CD14-positive monocyte (primary cell): ENCODE measurements at regions not wholly inside any gene's neighbourhood (a gene's known extent, or its start where the extent isn't known, plus 50 kb on each side); places are given as distances from the start of the nearest gene placed in this dataset.

ENCODE experiments used
- DNase-seq, 3 donors: peaks; one replicate each; pipeline ENCODE4 v3.0.0-alpha.2; 2011 to 2022
- H2AFZ ChIP-seq: 2 replicates; pipeline ENCODE4 v1.6.0; 2012; ENCODE audit warnings: mild to moderate bottlenecking, low read depth, low read length, inconsistent platforms; ENCODE audit not compliant: insufficient read depth, poor library complexity, severe bottlenecking
- H3K27ac ChIP-seq, 2 donors: 1 replicate in 1 of 2; 2 replicates in 1 of 2; pipeline ENCODE4 v1.5.1; 2012 to 2013; ENCODE audit warnings: low read length in 2 of 2, control low read depth in 1 of 2, inconsistent platforms in 1 of 2, low read depth in 1 of 2, mild to moderate bottlenecking in 1 of 2
- H3K27me3 ChIP-seq, 2 donors: one replicate each; pipeline versions ENCODE4 v1.6.0 to v1.6.1; 2011 to 2013; ENCODE audit warnings: low read length in 2 of 2; ENCODE audit not compliant: control insufficient read depth in 2 of 2, insufficient read depth in 2 of 2
- H3K36me3 ChIP-seq, 2 donors: replicated peaks in 1 of 2; 1 replicate in 1 of 2; 2 replicates in 1 of 2; pipeline versions ENCODE4 v1.5.1 to v1.6.1; 2012 to 2013; ENCODE audit warnings: low read length in 2 of 2, control low read depth in 1 of 2, inconsistent platforms in 1 of 2, mild to moderate bottlenecking in 1 of 2; ENCODE audit not compliant: insufficient read depth in 2 of 2, control insufficient read depth in 1 of 2
- H3K4me1 ChIP-seq, 2 donors: 1 replicate in 1 of 2; 2 replicates in 1 of 2; pipeline versions ENCODE4 v1.5.1 to v1.6.1; 2012 to 2013; ENCODE audit warnings: low read length in 2 of 2, control low read depth in 1 of 2, inconsistent platforms in 1 of 2, mild to moderate bottlenecking in 1 of 2, moderate library complexity in 1 of 2; ENCODE audit not compliant: insufficient read depth in 2 of 2, control insufficient read depth in 1 of 2
- H3K4me2 ChIP-seq: replicated peaks from 2 replicates; pipeline ENCODE3; 2012; ENCODE audit warnings: low read length, moderate library complexity, mild to moderate bottlenecking; ENCODE audit not compliant: poor library complexity, severe bottlenecking; ENCODE audit errors: extremely low read depth
- H3K4me3 ChIP-seq, 3 experiments: fragments of 200-600 bp in 1 of 3; sonication (generic) in 1 of 3; replicated peaks in 1 of 3; 1 replicate in 2 of 3; 2 replicates in 1 of 3; pipeline ENCODE4 v1.5.1; 2011 to 2013; ENCODE audit warnings: low read length in 3 of 3, mild to moderate bottlenecking in 3 of 3, control low read depth in 2 of 3, low read depth in 2 of 3, inconsistent platforms in 1 of 3, moderate library complexity in 1 of 3
- H3K79me2 ChIP-seq: 2 replicates; pipeline ENCODE4 v1.6.0; 2012; ENCODE audit warnings: mild to moderate bottlenecking, control low read depth, inconsistent platforms, low read length, moderate library complexity; ENCODE audit not compliant: insufficient read depth
- H3K9ac ChIP-seq: 2 replicates; pipeline ENCODE4 v1.6.0; 2017; ENCODE audit warnings: low read length, mild to moderate bottlenecking; ENCODE audit not compliant: insufficient read depth, poor library complexity, severe bottlenecking
- H3K9me3 ChIP-seq, 2 donors: replicated peaks in 1 of 2; 1 replicate in 1 of 2; 2 replicates in 1 of 2; pipeline versions ENCODE4 v1.5.1 to v1.6.1; 2012 to 2013; ENCODE audit warnings: low read length in 2 of 2, control low read depth in 1 of 2; ENCODE audit not compliant: control insufficient read depth in 1 of 2, insufficient read depth in 1 of 2
- H4K20me1 ChIP-seq: 2 replicates; pipeline ENCODE4 v1.6.0; 2012; ENCODE audit warnings: mild to moderate bottlenecking, low read length, control low read depth, moderate library complexity; ENCODE audit not compliant: insufficient read depth
- H3K27ac Mint-ChIP-seq, 7 donors: one replicate each; pipeline ENCODE4 v1.8.0; 2020; ENCODE audit warnings: mild to moderate bottlenecking in 7 of 7, mixed read lengths in 7 of 7, moderate library complexity in 6 of 7, inconsistent platforms in 2 of 7
- H3K27me3 Mint-ChIP-seq, 3 donors: one replicate each; pipeline ENCODE4 v1.8.0; 2021 to 2022; ENCODE audit warnings: low read depth in 3 of 3, mild to moderate bottlenecking in 3 of 3, mixed read lengths in 3 of 3, moderate library complexity in 3 of 3, inconsistent platforms in 1 of 3
- H3K36me3 Mint-ChIP-seq, 2 donors: one replicate each; pipeline ENCODE4 v1.8.0; 2020; ENCODE audit warnings: mixed read lengths in 2 of 2, inconsistent platforms in 1 of 2, mild to moderate bottlenecking in 1 of 2
- H3K4me1 Mint-ChIP-seq: one replicate; pipeline ENCODE4 v1.8.0; 2020; ENCODE audit warnings: mild to moderate bottlenecking, mixed read lengths
- H3K4me3 Mint-ChIP-seq, 2 donors: one replicate each; pipeline ENCODE4 v1.8.0; 2020; ENCODE audit warnings: mild to moderate bottlenecking in 2 of 2, mixed read lengths in 2 of 2, moderate library complexity in 1 of 2
- H3K9me3 Mint-ChIP-seq, 7 donors: one replicate each; pipeline ENCODE4 v1.8.0; 2020 to 2022; ENCODE audit warnings: mixed read lengths in 7 of 7, mild to moderate bottlenecking in 6 of 7, moderate library complexity in 6 of 7, inconsistent platforms in 2 of 7
- CTCF ChIP-seq: fragments of 200-600 bp; IDR thresholded peaks from one replicate; pipeline ENCODE4 v1.8.0; 2022; ENCODE audit warnings: antibody characterized with exemption, mild to moderate bottlenecking
- WGBS: methylation state at CpG from one replicate; pipeline ENCODE4 v1.1.5; 2013; ENCODE audit warnings: missing lambda C conversion rate; ENCODE audit not compliant: insufficient coverage; 5-methylcytosine and 5-hydroxymethylcytosine counted together
- intact Hi-C, 2 donors: fragments of 100-400 bp; cut with micrococcal nuclease; formaldehyde crosslinking; loops; one replicate each; pipeline versions ENCODE4 v1.15.0 to v1.15.1; 2023

- no peak overlapping the region for H2AFZ ChIP-seq
- no peaks in the 10 kb centered on the region for H3K79me2 ChIP-seq
- no peak overlapping the region for H3K4me3 ChIP-seq
- no peaks in the 10 kb centered on the region for H3K27me3 ChIP-seq
- peaks cover 0 to 13% of the 10 kb centered on the region in 2 donors for H3K9me3 ChIP-seq
- no peak for DNase-seq
- H3K36me3 ChIP-seq = no peaks in the 10 kb centered on the region
- H4K20me1 ChIP-seq = no peaks in the 10 kb centered on the region
- Mint-ChIP-seq H3K4me1 (no peaks in the 10 kb centered on the region), H3K27ac (no peak overlapping the region), H3K9me3 (peaks cover 0 to 10% (median 1%) of the 10 kb centered on the region in 7 donors), H3K27me3 (no peaks in the 10 kb centered on the region), H3K4me3 (no peak overlapping the region), H3K36me3 (no peaks in the 10 kb centered on the region)
- H3K9ac ChIP-seq = no peak overlapping the region
- TF ChIP-seq CTCF = no peak
- no peak overlapping the region for H3K27ac ChIP-seq
- no peaks in the 10 kb centered on the region for H3K4me1 ChIP-seq
- H3K4me2 ChIP-seq = no peak overlapping the region
- WGBS = no CpG with 5 or more reads among the region's 3 CpGs
- intact Hi-C loops = no loop called here
Observed at GRCh38 chrX:113033966-113034680, 193.5 kb upstream of the AMOT start.

GRCh38 chrX:113019958-113020357 is 179.3 kb upstream of the AMOT start:
- Mint-ChIP-seq H3K27me3 (peaks cover 0 to 2% (median 0%) of the 10 kb centered on the region in 3 donors), H3K9me3 (peaks cover 0 to 5% (median 0%) of the 10 kb centered on the region in 7 donors), H3K4me1 (no peaks in the 10 kb centered on the region), H3K36me3 (no peaks in the 10 kb centered on the region), H3K27ac (no peak overlapping the region), H3K4me3 (no peak overlapping the region)
- no peaks in the 10 kb centered on the region for H3K4me1 ChIP-seq
- H3K79me2 ChIP-seq = no peaks in the 10 kb centered on the region
- H3K9me3 ChIP-seq = no peaks in the 10 kb centered on the region
- no peak overlapping the region for H3K27ac ChIP-seq
- no peaks in the 10 kb centered on the region for H3K36me3 ChIP-seq
- H4K20me1 ChIP-seq = no peaks in the 10 kb centered on the region
- H3K9ac ChIP-seq = no peak overlapping the region
- H3K27me3 ChIP-seq = no peaks in the 10 kb centered on the region
- H2AFZ ChIP-seq = no peak overlapping the region
- no peak overlapping the region for H3K4me3 ChIP-seq
- no peak for TF ChIP-seq CTCF
- intact Hi-C loops = no loop called here
- no peak overlapping the region for H3K4me2 ChIP-seq
- DNase-seq = no peak
